ENCODE measurements at regions not wholly inside any gene's neighbourhood (a gene's known extent, or its start where the extent isn't known, plus 50 kb on each side); places are given as distances from the start of the nearest gene placed in this dataset.

DNA sequence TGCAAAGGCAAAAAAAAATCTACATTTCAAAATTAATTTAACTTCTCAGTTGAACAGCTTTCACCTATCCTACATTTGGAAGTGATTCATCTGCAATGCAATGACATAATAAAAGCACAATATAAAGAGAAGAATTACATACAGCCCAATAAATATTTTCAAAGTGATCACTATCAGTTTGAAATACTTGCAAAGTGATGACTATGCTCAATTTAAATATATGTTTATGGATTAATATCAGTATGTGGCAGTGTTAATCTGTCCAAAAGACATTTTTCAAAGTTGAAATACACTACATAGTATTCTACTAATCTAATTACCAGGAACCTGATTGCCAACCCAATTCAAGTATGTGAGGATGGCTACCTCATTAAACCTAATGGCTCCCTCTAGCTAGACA is 460.7 kb upstream of the ATXN7L3B start:
- no peaks in the 10 kb centered on the region for H3K4me1 Mint-ChIP-seq
- Histone ChIP-seq H3K4me3 (no peak overlapping the region), H2AFZ (no peak overlapping the region), H3K79me2 (replicated peaks; ENCODE audit: insufficient read depth) (no peaks in the 10 kb centered on the region), H4K20me1 (replicated peaks; ENCODE audit: insufficient read depth) (no peaks in the 10 kb centered on the region), H3K27me3 (ENCODE audit: insufficient read depth) (no peaks in the 10 kb centered on the region), H3F3A (replicated peaks; ENCODE audit: low read depth) (no peaks in the 10 kb centered on the region), H3K4me1 (ENCODE audit: insufficient read depth) (no peaks in the 10 kb centered on the region), H3K4me2 (no peak overlapping the region), H3K9me2 (ENCODE audit: insufficient read depth) (no peaks in the 10 kb centered on the region), H3K27ac (ENCODE audit: low read depth) (no peak overlapping the region), H3K36me3 (ENCODE audit: insufficient read depth) (no peaks in the 10 kb centered on the region; the same call in 1 of the 2 replicates)
- DNase-seq (ENCODE audit: low spot score), result no peak
- ATAC-seq, result no peak
- TF ChIP-seq, protein P1, sequence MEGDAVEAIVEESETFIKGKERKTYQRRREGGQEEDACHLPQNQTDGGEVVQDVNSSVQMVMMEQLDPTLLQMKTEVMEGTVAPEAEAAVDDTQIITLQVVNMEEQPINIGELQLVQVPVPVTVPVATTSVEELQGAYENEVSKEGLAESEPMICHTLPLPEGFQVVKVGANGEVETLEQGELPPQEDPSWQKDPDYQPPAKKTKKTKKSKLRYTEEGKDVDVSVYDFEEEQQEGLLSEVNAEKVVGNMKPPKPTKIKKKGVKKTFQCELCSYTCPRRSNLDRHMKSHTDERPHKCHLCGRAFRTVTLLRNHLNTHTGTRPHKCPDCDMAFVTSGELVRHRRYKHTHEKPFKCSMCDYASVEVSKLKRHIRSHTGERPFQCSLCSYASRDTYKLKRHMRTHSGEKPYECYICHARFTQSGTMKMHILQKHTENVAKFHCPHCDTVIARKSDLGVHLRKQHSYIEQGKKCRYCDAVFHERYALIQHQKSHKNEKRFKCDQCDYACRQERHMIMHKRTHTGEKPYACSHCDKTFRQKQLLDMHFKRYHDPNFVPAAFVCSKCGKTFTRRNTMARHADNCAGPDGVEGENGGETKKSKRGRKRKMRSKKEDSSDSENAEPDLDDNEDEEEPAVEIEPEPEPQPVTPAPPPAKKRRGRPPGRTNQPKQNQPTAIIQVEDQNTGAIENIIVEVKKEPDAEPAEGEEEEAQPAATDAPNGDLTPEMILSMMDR (conservative IDR thresholded peaks at IDR 0.05; ENCODE audit: low read depth in 2 of 2), result peak in 1 of 2 experiments; percentile 21; a peak in 1 of 4 replicates
- TF ChIP-seq, protein P2, sequence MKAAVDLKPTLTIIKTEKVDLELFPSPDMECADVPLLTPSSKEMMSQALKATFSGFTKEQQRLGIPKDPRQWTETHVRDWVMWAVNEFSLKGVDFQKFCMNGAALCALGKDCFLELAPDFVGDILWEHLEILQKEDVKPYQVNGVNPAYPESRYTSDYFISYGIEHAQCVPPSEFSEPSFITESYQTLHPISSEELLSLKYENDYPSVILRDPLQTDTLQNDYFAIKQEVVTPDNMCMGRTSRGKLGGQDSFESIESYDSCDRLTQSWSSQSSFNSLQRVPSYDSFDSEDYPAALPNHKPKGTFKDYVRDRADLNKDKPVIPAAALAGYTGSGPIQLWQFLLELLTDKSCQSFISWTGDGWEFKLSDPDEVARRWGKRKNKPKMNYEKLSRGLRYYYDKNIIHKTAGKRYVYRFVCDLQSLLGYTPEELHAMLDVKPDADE (IDR thresholded peaks at IDR 0.05), result no peak
- H3K27ac Mint-ChIP-seq, result no peak overlapping the region
- H3K36me3 Mint-ChIP-seq (ENCODE audit: low read depth), result no peaks in the 10 kb centered on the region
- H3K4me3 Mint-ChIP-seq, result no peak overlapping the region
- H3K27me3 Mint-ChIP-seq (ENCODE audit: insufficient read depth, low read depth, poor library complexity), result no peaks in the 10 kb centered on the region
- H3K9me3 Mint-ChIP-seq, result 0 out of 3 replicates have a peak, but pooled peaks cover 7% of the 10 kb centered on the region

- no peaks in the 10 kb centered on the region for H3K4me1 Mint-ChIP-seq
- no peaks in the 10 kb centered on the region for H3K36me3 Mint-ChIP-seq (ENCODE audit: low read depth)
- DNase-seq (ENCODE audit: low spot score), result no peak
- TF ChIP-seq EZH2 (IDR thresholded peaks at IDR 0.05; ENCODE audit: low read depth, unreplicated experiment) (no peak), EZH2phosphoT487 (IDR thresholded peaks at IDR 0.05; ENCODE audit: unreplicated experiment) (no peak), NANOG (IDR thresholded peaks at IDR 0.05; ENCODE audit: borderline replicate concordance) (no peak), POLR2AphosphoS5 (IDR thresholded peaks at IDR 0.05; ENCODE audit: low read depth) (no peak), CREB1 (CRISPR knock-in tag; IDR thresholded peaks at IDR 0.05; ENCODE audit: low read depth) (no peak), JUNB (IDR thresholded peaks at IDR 0.05; ENCODE audit: unreplicated experiment) (no peak)
- TF ChIP-seq, protein P3, sequence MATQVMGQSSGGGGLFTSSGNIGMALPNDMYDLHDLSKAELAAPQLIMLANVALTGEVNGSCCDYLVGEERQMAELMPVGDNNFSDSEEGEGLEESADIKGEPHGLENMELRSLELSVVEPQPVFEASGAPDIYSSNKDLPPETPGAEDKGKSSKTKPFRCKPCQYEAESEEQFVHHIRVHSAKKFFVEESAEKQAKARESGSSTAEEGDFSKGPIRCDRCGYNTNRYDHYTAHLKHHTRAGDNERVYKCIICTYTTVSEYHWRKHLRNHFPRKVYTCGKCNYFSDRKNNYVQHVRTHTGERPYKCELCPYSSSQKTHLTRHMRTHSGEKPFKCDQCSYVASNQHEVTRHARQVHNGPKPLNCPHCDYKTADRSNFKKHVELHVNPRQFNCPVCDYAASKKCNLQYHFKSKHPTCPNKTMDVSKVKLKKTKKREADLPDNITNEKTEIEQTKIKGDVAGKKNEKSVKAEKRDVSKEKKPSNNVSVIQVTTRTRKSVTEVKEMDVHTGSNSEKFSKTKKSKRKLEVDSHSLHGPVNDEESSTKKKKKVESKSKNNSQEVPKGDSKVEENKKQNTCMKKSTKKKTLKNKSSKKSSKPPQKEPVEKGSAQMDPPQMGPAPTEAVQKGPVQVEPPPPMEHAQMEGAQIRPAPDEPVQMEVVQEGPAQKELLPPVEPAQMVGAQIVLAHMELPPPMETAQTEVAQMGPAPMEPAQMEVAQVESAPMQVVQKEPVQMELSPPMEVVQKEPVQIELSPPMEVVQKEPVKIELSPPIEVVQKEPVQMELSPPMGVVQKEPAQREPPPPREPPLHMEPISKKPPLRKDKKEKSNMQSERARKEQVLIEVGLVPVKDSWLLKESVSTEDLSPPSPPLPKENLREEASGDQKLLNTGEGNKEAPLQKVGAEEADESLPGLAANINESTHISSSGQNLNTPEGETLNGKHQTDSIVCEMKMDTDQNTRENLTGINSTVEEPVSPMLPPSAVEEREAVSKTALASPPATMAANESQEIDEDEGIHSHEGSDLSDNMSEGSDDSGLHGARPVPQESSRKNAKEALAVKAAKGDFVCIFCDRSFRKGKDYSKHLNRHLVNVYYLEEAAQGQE (IDR thresholded peaks at IDR 0.05; ENCODE audit: unreplicated experiment), result no peak
- TF ChIP-seq, protein P1 (conservative IDR thresholded peaks at IDR 0.05; ENCODE audit: low read depth in 2 of 2), result no peak
- TF ChIP-seq, protein P2 (IDR thresholded peaks at IDR 0.05), result no peak
Measured at GRCh38 chr12:74105434-74105833, 432.2 kb upstream of the ATXN7L3B start.

More at GRCh38 chr12:74105434-74105833, 432.2 kb upstream of the ATXN7L3B start:
- Histone ChIP-seq H3K9me2 (ENCODE audit: insufficient read depth) (no peaks in the 10 kb centered on the region), H3K4me2 (no peak overlapping the region), H4K20me1 (replicated peaks; ENCODE audit: insufficient read depth) (no peaks in the 10 kb centered on the region), H3K79me2 (replicated peaks; ENCODE audit: insufficient read depth) (no peaks in the 10 kb centered on the region), H3K27ac (ENCODE audit: low read depth) (no peak overlapping the region), H3K27me3 (ENCODE audit: insufficient read depth) (no peaks in the 10 kb centered on the region), H2AFZ (no peak overlapping the region), H3K4me3 (no peak overlapping the region), H3K4me1 (ENCODE audit: insufficient read depth) (no peaks in the 10 kb centered on the region), H3F3A (replicated peaks; ENCODE audit: low read depth) (no peaks in the 10 kb centered on the region), H3K36me3 (ENCODE audit: insufficient read depth) (no peaks in the 10 kb centered on the region)
- no peaks in the 10 kb centered on the region for H3K9me3 Mint-ChIP-seq
- H3K27ac Mint-ChIP-seq, result no peak overlapping the region
- ATAC-seq, result no peak
- H3K27me3 Mint-ChIP-seq (ENCODE audit: insufficient read depth, low read depth, poor library complexity), result no peaks in the 10 kb centered on the region
- no peak overlapping the region for H3K4me3 Mint-ChIP-seq

All from GM23338 (cell line).